Endothelial cell of umbilical vein (primary cell): ENCODE measurements at regions not wholly inside any gene's neighbourhood (a gene's known extent, or its start where the extent isn't known, plus 50 kb on each side); places are given as distances from the start of the nearest gene placed in this dataset.

ENCODE experiments used
- BruUV-seq: library from RNA; stranded (reverse); fragments of 400-500 nt; replicated peaks from 2 replicates; lab custom pipeline; 2021; lab: Mats Ljungman, UMichigan
- CTCF ChIA-PET: fragments of 300-600, 350-600 bp; sonication (Branson Sonifier 250); formaldehyde crosslinking; loops from one replicate; lab custom pipeline; 2021; ENCODE audit warnings: antibody characterized with exemption, inconsistent platforms; lab: Charles Lee
- POLR2A ChIA-PET: fragments of 300-600, 350-600 bp; sonication (Branson Sonifier 250); formaldehyde crosslinking; loops from one replicate; lab custom pipeline; 2021; ENCODE audit warnings: antibody characterized with exemption, inconsistent platforms; lab: Charles Lee
- DNase-seq: peaks from one replicate; pipeline ENCODE4 v3.0.0-alpha.2; 2011; ENCODE audit warnings: low read depth, low spot score
- FAIRE-seq: peaks from 2 replicates; lab custom pipeline; 2011; peaks lifted over from hg19 to GRCh38; lab: Jason Lieb, UNC
- H2AFZ ChIP-seq: 2 replicates; pipeline ENCODE4 v1.6.0; 2012; ENCODE audit warnings: low read depth, low read length, control low read depth, inconsistent platforms
- H3K27ac ChIP-seq: 2 replicates; pipeline ENCODE4 v1.5.1; 2011; ENCODE audit warnings: low read depth, mild to moderate bottlenecking, control low read depth, low read length, moderate library complexity; ENCODE audit not compliant: insufficient read depth
- H3K27me3 ChIP-seq, 2 experiments: 2 replicates each; pipeline versions ENCODE4 v1.6.0 to v1.6.1; 2011; ENCODE audit warnings: low read length in 2 of 2, mixed read lengths in 1 of 2; ENCODE audit not compliant: control insufficient read depth in 2 of 2, insufficient read depth in 2 of 2
- H3K36me3 ChIP-seq, 2 experiments: 2 replicates in 1 of 2; 3 replicates in 1 of 2; pipeline ENCODE4 v1.5.1; 2011; ENCODE audit warnings: low read length in 2 of 2, mild to moderate bottlenecking in 1 of 2, moderate library complexity in 1 of 2; ENCODE audit not compliant: control insufficient read depth in 2 of 2, insufficient read depth in 2 of 2; ENCODE audit errors: extremely low read depth in 1 of 2
- H3K4me1 ChIP-seq: 3 replicates; pipeline ENCODE4 v1.5.1; 2011; ENCODE audit warnings: mild to moderate bottlenecking, low read length; ENCODE audit not compliant: control insufficient read depth, insufficient read depth; ENCODE audit errors: extremely low read depth
- H3K4me2 ChIP-seq: 2 replicates; pipeline ENCODE4 v1.6.1; 2011; ENCODE audit warnings: low read length, control low read depth, mixed read lengths; ENCODE audit not compliant: insufficient read depth
- H3K4me3 ChIP-seq, 3 experiments: fragments of 200-600 bp in 1 of 3; sonication (generic), shearing (Covaris generic) in 1 of 3; replicated peaks in 1 of 3; 2 replicates each; pipeline ENCODE4 v1.5.1; 2011 to 2016; ENCODE audit warnings: control low read depth in 3 of 3, low read length in 3 of 3, mild to moderate bottlenecking in 2 of 3, inconsistent platforms in 1 of 3, low read depth in 1 of 3, moderate library complexity in 1 of 3; ENCODE audit not compliant: insufficient read depth in 1 of 3
- H3K79me2 ChIP-seq: 2 replicates; pipeline ENCODE4 v1.6.0; 2012; ENCODE audit warnings: low read length, inconsistent platforms; ENCODE audit not compliant: control insufficient read depth, insufficient read depth
- H3K9ac ChIP-seq: replicated peaks from 2 replicates; pipeline ENCODE3; 2011; ENCODE audit warnings: low read length, control low read depth; ENCODE audit not compliant: insufficient read depth; ENCODE audit errors: extremely low read depth
- H3K9me1 ChIP-seq: replicated peaks from 3 replicates; pipeline ENCODE4 v1.6.0; 2011; ENCODE audit warnings: mild to moderate bottlenecking, low read length; ENCODE audit not compliant: control insufficient read depth, insufficient read depth; ENCODE audit errors: extremely low read depth
- H3K9me3 ChIP-seq: replicated peaks from 2 replicates; pipeline ENCODE4 v1.5.1; 2012; ENCODE audit warnings: low read length, inconsistent platforms; ENCODE audit not compliant: control insufficient read depth, insufficient read depth
- H4K20me1 ChIP-seq: replicated peaks from 2 replicates; pipeline ENCODE3; 2011; ENCODE audit warnings: mild to moderate bottlenecking, low read length; ENCODE audit not compliant: control insufficient read depth, insufficient read depth; ENCODE audit errors: extremely low read depth
- EZH2 ChIP-seq: IDR thresholded peaks from 2 replicates; pipeline ENCODE4 v1.6.1; 2012; ENCODE audit warnings: borderline replicate concordance, low read depth, mild to moderate bottlenecking, moderate library complexity, low read length, inconsistent platforms; ENCODE audit not compliant: severe bottlenecking
- FOS ChIP-seq: IDR thresholded peaks from 2 replicates; pipeline ENCODE4 v1.6.1; 2011; ENCODE audit warnings: mild to moderate bottlenecking, low read length, moderate library complexity, borderline replicate concordance; ENCODE audit not compliant: insufficient read depth
- GATA2 ChIP-seq: IDR thresholded peaks from 2 replicates; pipeline ENCODE4 v1.7.0; 2011; ENCODE audit warnings: low read depth, mild to moderate bottlenecking, moderate library complexity, mixed read lengths, low read length; ENCODE audit not compliant: insufficient read length, insufficient read depth
- JUN ChIP-seq: IDR thresholded peaks from 2 replicates; pipeline ENCODE4 v1.6.1; 2011; ENCODE audit warnings: borderline replicate concordance, low read depth; ENCODE audit not compliant: insufficient read length, insufficient read depth
- MAX ChIP-seq: IDR thresholded peaks from 2 replicates; pipeline ENCODE4 v1.6.1; 2011; ENCODE audit not compliant: insufficient read depth, insufficient read length
- MYC ChIP-seq: IDR thresholded peaks from one replicate; pipeline ENCODE4 v1.6.1; 2011; ENCODE audit warnings: mild to moderate bottlenecking, low read depth, low read length
- POLR2A ChIP-seq: IDR thresholded peaks from 2 replicates; pipeline ENCODE4 v1.6.1; 2012; ENCODE audit warnings: low read depth, mild to moderate bottlenecking, control low read depth, low read length
- POLR2AphosphoS5 ChIP-seq: IDR thresholded peaks from 2 replicates; pipeline ENCODE4 v1.6.1; 2012; ENCODE audit warnings: low read depth, mild to moderate bottlenecking, control low read depth, low read length, moderate library complexity; ENCODE audit not compliant: insufficient read depth
- dilution Hi-C: fragments of 300-500 bp; cut with MboI; formaldehyde crosslinking; loops from one replicate; pipeline ENCODE4 v1.15.0; 2019; ENCODE audit warnings: low sequenced_read_pairs; ENCODE audit not compliant: extremely low pct_ligation_motif_present
- intact Hi-C: fragments of 100-400 bp; cut with micrococcal nuclease; formaldehyde crosslinking; loops from one replicate; pipeline ENCODE4 v1.10.0; 2022
- TF ChIP-seq, protein P1 (sequence below), 2 donors: IDR thresholded peaks; 1 replicate in 1 of 2; 2 replicates in 1 of 2; pipeline ENCODE4 v1.5.1; 2011; ENCODE audit warnings: low read length in 2 of 2, mild to moderate bottlenecking in 2 of 2, moderate library complexity in 2 of 2, control low read depth in 1 of 2, inconsistent platforms in 1 of 2, low read depth in 1 of 2; ENCODE audit not compliant: insufficient read depth in 1 of 2; ENCODE audit errors: extremely low read depth in 1 of 2

DNA sequence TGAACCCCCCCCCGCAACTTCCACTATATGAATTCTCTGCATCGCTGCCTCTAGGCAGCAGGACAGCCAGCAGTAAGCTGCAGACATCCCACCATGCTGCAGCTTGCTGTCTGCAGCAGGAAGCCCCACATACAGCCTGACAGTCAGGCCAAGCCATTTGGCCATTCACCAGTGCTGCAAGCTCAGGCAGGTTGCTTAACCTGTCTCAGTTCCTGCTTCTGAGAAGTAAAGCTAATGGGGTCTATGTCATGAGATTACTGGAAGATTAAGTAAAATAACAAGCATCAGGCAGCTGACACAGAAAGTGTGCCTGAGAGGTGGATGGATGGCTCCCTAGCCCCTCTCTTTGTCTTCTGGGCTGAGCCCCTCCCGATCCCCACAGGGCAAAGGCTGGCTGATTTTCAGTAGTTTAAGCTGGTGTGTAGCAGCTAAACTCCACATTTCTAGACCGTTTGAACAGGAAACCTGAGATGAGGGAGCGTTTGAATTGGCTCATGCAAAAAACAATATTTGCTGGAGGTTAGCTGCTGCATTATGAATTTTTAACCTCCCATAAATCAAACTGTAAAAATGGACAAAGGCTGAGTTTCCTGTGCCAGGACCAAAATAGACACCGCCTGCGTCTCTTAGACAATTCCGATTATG, 193.8 kb upstream of the ARL4C start:
- no peak overlapping the region for H2AFZ ChIP-seq
- H3K27ac ChIP-seq: peak overlapping the region; percentile 75
- no peaks in the 10 kb centered on the region for H3K27me3 ChIP-seq
- no peaks in the 10 kb centered on the region for H3K9me1 ChIP-seq
- no peak overlapping the region for H3K4me3 ChIP-seq
- peak overlapping the region; percentile 56 for H3K4me2 ChIP-seq
- dilution Hi-C loops (no loop called here), intact Hi-C loops (loop anchor here (1.0 to 5.0 kb wide), 8 partner anchors 10 to 417 kb away; no protein-coding TSS in a partner anchor)
- no peak for TF ChIP-seq FOS
- TF ChIP-seq, protein P1, sequence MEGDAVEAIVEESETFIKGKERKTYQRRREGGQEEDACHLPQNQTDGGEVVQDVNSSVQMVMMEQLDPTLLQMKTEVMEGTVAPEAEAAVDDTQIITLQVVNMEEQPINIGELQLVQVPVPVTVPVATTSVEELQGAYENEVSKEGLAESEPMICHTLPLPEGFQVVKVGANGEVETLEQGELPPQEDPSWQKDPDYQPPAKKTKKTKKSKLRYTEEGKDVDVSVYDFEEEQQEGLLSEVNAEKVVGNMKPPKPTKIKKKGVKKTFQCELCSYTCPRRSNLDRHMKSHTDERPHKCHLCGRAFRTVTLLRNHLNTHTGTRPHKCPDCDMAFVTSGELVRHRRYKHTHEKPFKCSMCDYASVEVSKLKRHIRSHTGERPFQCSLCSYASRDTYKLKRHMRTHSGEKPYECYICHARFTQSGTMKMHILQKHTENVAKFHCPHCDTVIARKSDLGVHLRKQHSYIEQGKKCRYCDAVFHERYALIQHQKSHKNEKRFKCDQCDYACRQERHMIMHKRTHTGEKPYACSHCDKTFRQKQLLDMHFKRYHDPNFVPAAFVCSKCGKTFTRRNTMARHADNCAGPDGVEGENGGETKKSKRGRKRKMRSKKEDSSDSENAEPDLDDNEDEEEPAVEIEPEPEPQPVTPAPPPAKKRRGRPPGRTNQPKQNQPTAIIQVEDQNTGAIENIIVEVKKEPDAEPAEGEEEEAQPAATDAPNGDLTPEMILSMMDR (IDR thresholded peaks at IDR 0.05; ENCODE audit: extremely low read depth in 1 of 2, insufficient read depth in 1 of 2, low read depth in 1 of 2, low read length in 2 of 2): no peak
- TF ChIP-seq MAX: no peak
- no peak for TF ChIP-seq POLR2A
- no peak for TF ChIP-seq EZH2
- peak; percentile 42 for TF ChIP-seq JUN
- no peak for TF ChIP-seq GATA2
- TF ChIP-seq MYC: no peak
- TF ChIP-seq POLR2AphosphoS5: peak; percentile 42
- no peaks in the 10 kb centered on the region for H4K20me1 ChIP-seq
- no peaks in the 10 kb centered on the region for H3K36me3 ChIP-seq
- peak; percentile 97 for DNase-seq
- peak overlapping the region; percentile 56 for H3K9ac ChIP-seq
- CTCF ChIA-PET: interaction anchor here (0.6 to 2.3 kb wide), 15 partner anchors 9 to 426 kb away, joined by 3 to 10 read pairs (median 5); no protein-coding TSS in a partner anchor
- POLR2A ChIA-PET: interaction anchor here (1.2 to 1.5 kb wide), 3 partner anchors 10 to 291 kb away, joined by 3 to 9 read pairs (median 4); no protein-coding TSS in a partner anchor
- no peaks in the 10 kb centered on the region for H3K9me3 ChIP-seq
- FAIRE-seq: peak; percentile 91
- peaks cover 40% of the 10 kb centered on the region for H3K4me1 ChIP-seq
- H3K79me2 ChIP-seq: no peaks in the 10 kb centered on the region
- no TSS peak for BruUV-seq
